ENCODE measurements at regions not wholly inside any gene's neighbourhood (a gene's known extent, or its start where the extent isn't known, plus 50 kb on each side); places are given as distances from the start of the nearest gene placed in this dataset.

- no peak for TF ChIP-seq CTCF (IDR thresholded peaks at IDR 0.05)
- no peak for TF ChIP-seq EZH2 (IDR thresholded peaks at IDR 0.05; ENCODE audit: borderline replicate concordance, insufficient read depth, low read depth, low read length, poor library complexity, severe bottlenecking)
These were observed 1631.5 kb upstream of the LRRTM3 start for GRCh38 chr10:65294329-65294728.

Measured in B cell (primary cell).